ENCODE measurements at regions not wholly inside any gene's neighbourhood (a gene's known extent, or its start where the extent isn't known, plus 50 kb on each side); places are given as distances from the start of the nearest gene placed in this dataset.

DNA sequence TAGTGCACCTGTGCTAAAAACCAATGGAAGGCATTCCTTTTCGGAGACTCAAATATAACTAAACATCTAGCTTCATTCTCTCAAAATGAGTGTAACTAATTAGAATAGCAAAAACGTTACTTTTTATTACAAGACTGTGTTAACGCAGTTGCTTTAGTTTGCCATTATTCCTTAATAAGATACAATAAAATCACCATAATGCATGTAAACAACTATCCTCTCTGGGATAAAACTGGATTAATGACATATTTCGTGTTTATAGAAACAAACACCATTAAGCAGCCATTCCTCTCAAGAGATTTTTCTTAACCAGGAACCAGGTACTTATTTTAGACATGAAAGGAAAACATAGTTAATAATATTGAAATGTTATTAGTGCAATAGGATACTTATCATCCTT, 512.8 kb upstream of the B3GALT2 start:
- no peaks in the 10 kb centered on the region for H3K36me3 ChIP-seq (ENCODE audit: insufficient read depth, low read length)
- H3K79me2 ChIP-seq (ENCODE audit: insufficient read depth, low read length), result no peaks in the 10 kb centered on the region
- H2AFZ ChIP-seq (ENCODE audit: low read length), result no peak overlapping the region
- no peaks in the 10 kb centered on the region for H3K27me3 ChIP-seq (ENCODE audit: insufficient read depth, low read length, poor library complexity, severe bottlenecking)
- no peaks in the 10 kb centered on the region for H3K9me2 ChIP-seq (replicated peaks; ENCODE audit: low read depth, low read length)
- no peak overlapping the region for H3K4me2 ChIP-seq (ENCODE audit: low read depth, low read length, poor library complexity, severe bottlenecking)
- no peak overlapping the region for H3K4me3 ChIP-seq (ENCODE audit: low read length, poor library complexity, severe bottlenecking)
- no peaks in the 10 kb centered on the region for H3F3A ChIP-seq (ENCODE audit: low read depth)
- no peaks in the 10 kb centered on the region for H3K9me3 ChIP-seq (ENCODE audit: insufficient read depth, low read depth, low read length)
- TF ChIP-seq, protein P1, sequence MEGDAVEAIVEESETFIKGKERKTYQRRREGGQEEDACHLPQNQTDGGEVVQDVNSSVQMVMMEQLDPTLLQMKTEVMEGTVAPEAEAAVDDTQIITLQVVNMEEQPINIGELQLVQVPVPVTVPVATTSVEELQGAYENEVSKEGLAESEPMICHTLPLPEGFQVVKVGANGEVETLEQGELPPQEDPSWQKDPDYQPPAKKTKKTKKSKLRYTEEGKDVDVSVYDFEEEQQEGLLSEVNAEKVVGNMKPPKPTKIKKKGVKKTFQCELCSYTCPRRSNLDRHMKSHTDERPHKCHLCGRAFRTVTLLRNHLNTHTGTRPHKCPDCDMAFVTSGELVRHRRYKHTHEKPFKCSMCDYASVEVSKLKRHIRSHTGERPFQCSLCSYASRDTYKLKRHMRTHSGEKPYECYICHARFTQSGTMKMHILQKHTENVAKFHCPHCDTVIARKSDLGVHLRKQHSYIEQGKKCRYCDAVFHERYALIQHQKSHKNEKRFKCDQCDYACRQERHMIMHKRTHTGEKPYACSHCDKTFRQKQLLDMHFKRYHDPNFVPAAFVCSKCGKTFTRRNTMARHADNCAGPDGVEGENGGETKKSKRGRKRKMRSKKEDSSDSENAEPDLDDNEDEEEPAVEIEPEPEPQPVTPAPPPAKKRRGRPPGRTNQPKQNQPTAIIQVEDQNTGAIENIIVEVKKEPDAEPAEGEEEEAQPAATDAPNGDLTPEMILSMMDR (conservative IDR thresholded peaks at IDR 0.05; ENCODE audit: low read length), result no peak
- no peak for TF ChIP-seq EZH2phosphoT487 (IDR thresholded peaks at IDR 0.05; ENCODE audit: borderline replicate concordance)
- H3K9ac ChIP-seq (ENCODE audit: low read depth, low read length, poor library complexity, severe bottlenecking), result no peak overlapping the region
- no peaks in the 10 kb centered on the region for H3K4me1 ChIP-seq (ENCODE audit: insufficient read depth, low read length, poor library complexity, severe bottlenecking)
- no peaks in the 10 kb centered on the region for H4K20me1 ChIP-seq (ENCODE audit: insufficient read depth, low read length, poor library complexity, severe bottlenecking)

DNA sequence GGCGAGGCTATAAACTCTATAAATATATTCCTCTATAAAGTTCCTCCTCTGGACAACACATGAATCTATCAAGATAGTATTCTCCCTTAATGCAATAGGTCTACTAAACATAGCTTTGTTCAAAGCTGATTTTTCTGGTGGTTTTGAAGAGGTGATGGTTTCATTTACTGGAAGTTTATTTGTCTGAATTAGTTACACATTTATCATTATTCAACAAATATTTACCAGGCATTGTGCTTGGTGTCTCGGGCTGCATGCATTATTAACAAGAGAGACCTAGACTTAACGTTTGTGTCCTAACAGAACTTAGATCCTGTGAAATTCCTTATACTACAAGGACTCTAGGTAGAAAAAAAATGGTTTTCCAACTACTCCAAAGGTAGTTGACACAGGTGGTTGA, 511.4 kb upstream of the B3GALT2 start:
- Histone ChIP-seq H4K20me1 (ENCODE audit: insufficient read depth, low read length, poor library complexity, severe bottlenecking) (no peaks in the 10 kb centered on the region), H3K4me2 (ENCODE audit: low read depth, low read length, poor library complexity, severe bottlenecking) (no peak overlapping the region), H3K79me2 (ENCODE audit: insufficient read depth, low read length) (no peaks in the 10 kb centered on the region), H2AFZ (ENCODE audit: low read length) (no peak overlapping the region), H3K36me3 (ENCODE audit: insufficient read depth, low read length) (no peaks in the 10 kb centered on the region), H3K4me1 (ENCODE audit: insufficient read depth, low read length, poor library complexity, severe bottlenecking) (no peaks in the 10 kb centered on the region), H3K27me3 (ENCODE audit: insufficient read depth, low read length, poor library complexity, severe bottlenecking) (no peaks in the 10 kb centered on the region), H3K9ac (ENCODE audit: low read depth, low read length, poor library complexity, severe bottlenecking) (no peak overlapping the region), H3F3A (ENCODE audit: low read depth) (no peaks in the 10 kb centered on the region), H3K4me3 (ENCODE audit: low read length, poor library complexity, severe bottlenecking) (no peak overlapping the region), H3K9me3 (ENCODE audit: insufficient read depth, low read depth, low read length) (no peaks in the 10 kb centered on the region), H3K9me2 (replicated peaks; ENCODE audit: low read depth, low read length) (no peaks in the 10 kb centered on the region)
- TF ChIP-seq, protein P1 (conservative IDR thresholded peaks at IDR 0.05; ENCODE audit: low read length), result no peak
- TF ChIP-seq EZH2phosphoT487 (IDR thresholded peaks at IDR 0.05; ENCODE audit: borderline replicate concordance), result no peak

DNA sequence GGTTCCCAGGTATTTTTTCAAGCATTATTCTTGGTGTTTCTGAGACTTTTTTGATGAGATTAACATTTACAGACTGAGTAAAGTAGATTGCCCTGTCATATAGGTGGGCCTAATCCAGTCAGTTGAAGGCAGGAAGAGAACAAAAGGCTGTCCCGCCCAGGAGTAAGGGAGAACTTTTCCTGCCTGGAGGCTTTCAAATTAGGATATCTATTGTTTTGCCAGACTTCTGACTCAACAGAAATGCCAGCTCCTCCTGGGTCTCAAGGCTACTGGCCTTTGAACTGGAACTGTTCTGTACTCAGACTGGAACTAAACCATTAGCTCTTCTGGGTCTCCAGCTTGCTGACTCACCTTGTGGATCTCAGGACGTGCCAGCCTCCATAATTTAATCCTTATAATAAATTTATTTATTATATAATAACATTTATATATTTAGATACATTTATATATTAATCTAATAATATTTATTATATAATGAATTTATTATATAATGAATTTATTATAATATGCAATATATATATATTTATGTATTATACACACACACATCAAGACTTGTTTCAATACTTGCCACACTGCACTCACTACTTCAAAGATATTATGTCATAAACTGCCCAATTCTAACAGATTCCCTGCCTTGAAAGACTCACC, 510.8 kb upstream of the B3GALT2 start:
- TF ChIP-seq, protein P1 (conservative IDR thresholded peaks at IDR 0.05; ENCODE audit: low read length), result no peak
- no peak for TF ChIP-seq EZH2phosphoT487 (IDR thresholded peaks at IDR 0.05; ENCODE audit: borderline replicate concordance)
- Histone ChIP-seq H3F3A (ENCODE audit: low read depth) (no peaks in the 10 kb centered on the region), H3K9ac (ENCODE audit: low read depth, low read length, poor library complexity, severe bottlenecking) (no peak overlapping the region), H2AFZ (ENCODE audit: low read length) (no peak overlapping the region), H3K9me3 (ENCODE audit: insufficient read depth, low read depth, low read length) (no peaks in the 10 kb centered on the region), H3K4me2 (ENCODE audit: low read depth, low read length, poor library complexity, severe bottlenecking) (no peak overlapping the region), H3K36me3 (ENCODE audit: insufficient read depth, low read length) (no peaks in the 10 kb centered on the region), H3K4me1 (ENCODE audit: insufficient read depth, low read length, poor library complexity, severe bottlenecking) (no peaks in the 10 kb centered on the region), H4K20me1 (ENCODE audit: insufficient read depth, low read length, poor library complexity, severe bottlenecking) (no peaks in the 10 kb centered on the region), H3K79me2 (ENCODE audit: insufficient read depth, low read length) (no peaks in the 10 kb centered on the region), H3K4me3 (ENCODE audit: low read length, poor library complexity, severe bottlenecking) (no peak overlapping the region), H3K27me3 (ENCODE audit: insufficient read depth, low read length, poor library complexity, severe bottlenecking) (no peaks in the 10 kb centered on the region), H3K9me2 (replicated peaks; ENCODE audit: low read depth, low read length) (no peaks in the 10 kb centered on the region)

Measured in Loucy (cell line).